ENCODE measurements at regions not wholly inside any gene's neighbourhood (a gene's known extent, or its start where the extent isn't known, plus 50 kb on each side); places are given as distances from the start of the nearest gene placed in this dataset.

DNA sequence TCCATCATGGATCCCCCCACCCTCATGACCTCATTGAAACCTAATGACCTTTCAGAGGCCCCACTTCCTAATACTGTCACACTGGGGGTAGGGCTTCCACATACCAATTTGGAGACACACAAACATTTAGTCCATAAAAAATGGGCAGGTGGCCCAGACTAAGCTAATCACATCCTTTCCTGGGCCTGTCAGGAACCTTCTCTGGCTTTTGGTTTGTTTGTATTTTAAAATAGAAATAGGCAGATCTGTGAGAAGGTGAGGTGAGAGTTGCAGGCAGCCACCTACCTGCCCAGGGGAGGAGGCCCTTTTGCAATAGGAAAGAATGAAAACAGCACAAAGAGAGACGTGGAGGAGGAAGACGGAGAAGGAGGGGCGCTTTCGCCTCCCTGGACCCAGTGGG lies 90.2 kb upstream of the BOD1 start:
- no peak for TF ChIP-seq TCF12 (IDR thresholded peaks at IDR 0.05; ENCODE audit: low read depth)
- no peak for TF ChIP-seq RAD21 (IDR thresholded peaks at IDR 0.05; ENCODE audit: low read depth)
- no peak for TF ChIP-seq ZBTB7A (IDR thresholded peaks at IDR 0.05; ENCODE audit: low read depth)
